Suprapubic skin (tissue), 4 donors: ENCODE measurements at regions not wholly inside any gene's neighbourhood (a gene's known extent, or its start where the extent isn't known, plus 50 kb on each side); places are given as distances from the start of the nearest gene placed in this dataset.

ENCODE experiments used
- DNase-seq, 2 donors: peaks; one replicate each; pipeline ENCODE4 v3.0.0-alpha.2; 2019; ENCODE audit warnings: low spot score in 2 of 2
- H3K27ac ChIP-seq: fragments of 200-600 bp; sonication (generic); one replicate; pipeline ENCODE4 v1.5.1; 2019
- H3K27me3 ChIP-seq: fragments of 200-600 bp; sonication (generic); one replicate; pipeline ENCODE4 v1.5.1; 2019
- H3K36me3 ChIP-seq: fragments of 200-600 bp; sonication (generic); one replicate; pipeline ENCODE4 v1.5.1; 2019
- H3K4me1 ChIP-seq: fragments of 200-600 bp; sonication (generic); one replicate; pipeline ENCODE4 v1.5.1; 2019
- H3K4me3 ChIP-seq: fragments of 200-600 bp; sonication (generic); one replicate; pipeline ENCODE4 v1.5.1; 2019; ENCODE audit warnings: mild to moderate bottlenecking
- H3K9me3 ChIP-seq: fragments of 200-600 bp; sonication (generic); one replicate; pipeline ENCODE4 v1.5.1; 2019
- CTCF ChIP-seq, 2 donors: fragments of 200-600 bp in 1 of 2; fragments of 450-650 bp in 1 of 2; sonication (generic) in 1 of 2; IDR thresholded peaks; one replicate each; pipeline ENCODE4 v1.5.1; 2016 to 2019; ENCODE audit warnings: antibody characterized with exemption in 2 of 2, mild to moderate bottlenecking in 1 of 2, moderate library complexity in 1 of 2
- EP300 ChIP-seq: sonication (generic); formaldehyde crosslinking; IDR thresholded peaks from one replicate; pipeline ENCODE4 v1.6.1; 2017; ENCODE audit warnings: antibody characterized with exemption
- POLR2A ChIP-seq, 2 donors: fragments of 450-650 bp; IDR thresholded peaks; one replicate each; pipeline ENCODE4 v1.6.1; 2017; ENCODE audit warnings: antibody characterized with exemption in 2 of 2, mild to moderate bottlenecking in 2 of 2, moderate library complexity in 2 of 2
- POLR2AphosphoS5 ChIP-seq, 3 donors: sonication (generic); formaldehyde crosslinking; IDR thresholded peaks; one replicate each; pipeline ENCODE4 v1.6.1; 2017; ENCODE audit warnings: antibody characterized with exemption in 3 of 3
- WGBS: methylation state at CpG from one replicate; pipeline ENCODE4 v1.1.5; 2018; 5-methylcytosine and 5-hydroxymethylcytosine counted together

- Histone ChIP-seq H3K27ac (no peak overlapping the region), H3K27me3 (no peaks in the 10 kb centered on the region), H3K36me3 (no peaks in the 10 kb centered on the region), H3K9me3 (no peaks in the 10 kb centered on the region), H3K4me3 (no peak overlapping the region), H3K4me1 (no peaks in the 10 kb centered on the region)
- DNase-seq = no peak
- TF ChIP-seq EP300 (no peak), POLR2A (IDR thresholded peaks at IDR 0.05) (no peak), POLR2AphosphoS5 (IDR thresholded peaks at IDR 0.05) (no peak), CTCF (IDR thresholded peaks at IDR 0.05) (no peak)
- WGBS = 86% methylated on average over 3 of the region's 3 CpGs
These were observed 103.4 kb upstream of the MEX3C start for GRCh38 chr18:51300912-51301311.

- Histone ChIP-seq H3K27me3 (no peaks in the 10 kb centered on the region), H3K27ac (no peak overlapping the region), H3K4me1 (no peaks in the 10 kb centered on the region), H3K9me3 (no peaks in the 10 kb centered on the region), H3K36me3 (no peaks in the 10 kb centered on the region), H3K4me3 (no peak overlapping the region)
- 81% methylated on average over 3 of the region's 3 CpGs for WGBS
- no peak for TF ChIP-seq CTCF (IDR thresholded peaks at IDR 0.05)
- no peak for TF ChIP-seq POLR2AphosphoS5 (IDR thresholded peaks at IDR 0.05)
- no peak for TF ChIP-seq EP300
- TF ChIP-seq POLR2A (IDR thresholded peaks at IDR 0.05) = no peak
- no peak for DNase-seq
These were observed 103.9 kb upstream of the MEX3C start for GRCh38 chr18:51301376-51301775.

GRCh38 chr18:51316677-51317076 is 119.2 kb upstream of the MEX3C start:
- Histone ChIP-seq H3K4me3 (no peak overlapping the region), H3K9me3 (no peaks in the 10 kb centered on the region), H3K27ac (no peak overlapping the region), H3K4me1 (no peaks in the 10 kb centered on the region), H3K27me3 (no peaks in the 10 kb centered on the region), H3K36me3 (no peaks in the 10 kb centered on the region)
- WGBS = 88% methylated on average over 1 of the region's 1 CpG
- no peak for TF ChIP-seq EP300
- TF ChIP-seq CTCF (IDR thresholded peaks at IDR 0.05) = no peak
- no peak for TF ChIP-seq POLR2AphosphoS5 (IDR thresholded peaks at IDR 0.05)
- no peak for TF ChIP-seq POLR2A (IDR thresholded peaks at IDR 0.05)
- no peak for DNase-seq

GRCh38 chr18:51321696-51322095 is 124.2 kb upstream of the MEX3C start:
- 56% methylated on average over 1 of the region's 1 CpG for WGBS
- H3K27ac ChIP-seq = no peak overlapping the region
- no peaks in the 10 kb centered on the region for H3K36me3 ChIP-seq
- no peaks in the 10 kb centered on the region for H3K4me1 ChIP-seq
- no peak for DNase-seq
- no peaks in the 10 kb centered on the region for H3K9me3 ChIP-seq
- no peaks in the 10 kb centered on the region for H3K27me3 ChIP-seq
- TF ChIP-seq EP300 (no peak), POLR2AphosphoS5 (IDR thresholded peaks at IDR 0.05) (no peak), CTCF (IDR thresholded peaks at IDR 0.05) (no peak), POLR2A (IDR thresholded peaks at IDR 0.05) (no peak)
- no peak overlapping the region for H3K4me3 ChIP-seq

GRCh38 chr18:51323961-51324360 is 126.5 kb upstream of the MEX3C start:
- Histone ChIP-seq H3K4me1 (no peaks in the 10 kb centered on the region), H3K9me3 (no peaks in the 10 kb centered on the region), H3K27me3 (no peaks in the 10 kb centered on the region), H3K4me3 (no peak overlapping the region), H3K36me3 (no peaks in the 10 kb centered on the region), H3K27ac (no peak overlapping the region)
- TF ChIP-seq CTCF (IDR thresholded peaks at IDR 0.05) (no peak), EP300 (no peak), POLR2A (IDR thresholded peaks at IDR 0.05) (no peak), POLR2AphosphoS5 (IDR thresholded peaks at IDR 0.05) (no peak)
- WGBS = 69% methylated on average over 4 of the region's 4 CpGs
- no peak for DNase-seq
